BJ (cell line): ENCODE measurements at regions not wholly inside any gene's neighbourhood (a gene's known extent, or its start where the extent isn't known, plus 50 kb on each side); places are given as distances from the start of the nearest gene placed in this dataset.

Source experiments
- CTCF ChIA-PET: fragments of 350-600 bp; formaldehyde crosslinking; extraction: SDS; loops from one replicate; lab custom pipeline; 2021; ENCODE audit warnings: antibody characterized with exemption, inconsistent platforms; lab: Yijun Ruan, JAX
- POLR2A ChIA-PET: fragments of 300-600 bp; sonication (Branson Sonifier 250); formaldehyde crosslinking; extraction: SDS; loops from one replicate; lab custom pipeline; 2021; ENCODE audit warnings: antibody characterized with exemption; lab: Charles Lee
- DNase-seq: peaks from one replicate; pipeline ENCODE4 v3.0.0-alpha.2; 2011; ENCODE audit warnings: low read depth
- H3K27me3 ChIP-seq: 2 replicates; pipeline ENCODE4 v1.6.0; 2011; ENCODE audit warnings: low read length; ENCODE audit not compliant: control insufficient read depth, insufficient read depth
- H3K36me3 ChIP-seq: 2 replicates; pipeline ENCODE4 v1.5.1; 2011; ENCODE audit warnings: low read length; ENCODE audit not compliant: control insufficient read depth, insufficient read depth
- H3K4me3 ChIP-seq: 2 replicates; pipeline ENCODE4 v1.5.1; 2011; ENCODE audit warnings: low read depth, mild to moderate bottlenecking, control low read depth, low read length
- TF ChIP-seq, protein P1 (sequence below): IDR thresholded peaks from 2 replicates; pipeline ENCODE4 v1.5.1; 2011; ENCODE audit warnings: low read depth, mild to moderate bottlenecking, control low read depth, inconsistent platforms, low read length, moderate library complexity; ENCODE audit not compliant: insufficient read depth

DNA sequence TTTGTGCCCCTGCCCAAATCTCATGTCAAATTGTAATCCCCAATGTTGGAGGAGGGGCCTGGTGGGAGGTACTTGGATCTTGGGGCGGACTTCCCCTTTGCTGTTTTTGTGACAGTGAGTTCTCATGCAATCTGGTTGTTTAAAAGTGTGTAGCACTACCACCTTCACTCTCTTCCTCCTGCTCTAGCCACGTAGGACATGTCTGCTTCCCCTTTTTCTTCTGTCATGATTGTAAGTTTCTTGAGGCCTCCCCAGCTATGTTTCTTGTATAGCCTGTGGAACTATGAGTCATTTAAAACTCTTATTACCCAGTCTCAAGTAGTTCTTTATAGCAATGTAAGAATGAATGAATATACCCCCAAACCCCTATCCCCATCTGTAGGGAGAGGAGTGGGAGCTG lies 1013.7 kb upstream of the MAP3K7 start:
- no peak for DNase-seq
- Histone ChIP-seq H3K36me3 (no peaks in the 10 kb centered on the region), H3K27me3 (no peaks in the 10 kb centered on the region), H3K4me3 (no peak overlapping the region)
- CTCF ChIA-PET: no interaction called here
- TF ChIP-seq, protein P1, sequence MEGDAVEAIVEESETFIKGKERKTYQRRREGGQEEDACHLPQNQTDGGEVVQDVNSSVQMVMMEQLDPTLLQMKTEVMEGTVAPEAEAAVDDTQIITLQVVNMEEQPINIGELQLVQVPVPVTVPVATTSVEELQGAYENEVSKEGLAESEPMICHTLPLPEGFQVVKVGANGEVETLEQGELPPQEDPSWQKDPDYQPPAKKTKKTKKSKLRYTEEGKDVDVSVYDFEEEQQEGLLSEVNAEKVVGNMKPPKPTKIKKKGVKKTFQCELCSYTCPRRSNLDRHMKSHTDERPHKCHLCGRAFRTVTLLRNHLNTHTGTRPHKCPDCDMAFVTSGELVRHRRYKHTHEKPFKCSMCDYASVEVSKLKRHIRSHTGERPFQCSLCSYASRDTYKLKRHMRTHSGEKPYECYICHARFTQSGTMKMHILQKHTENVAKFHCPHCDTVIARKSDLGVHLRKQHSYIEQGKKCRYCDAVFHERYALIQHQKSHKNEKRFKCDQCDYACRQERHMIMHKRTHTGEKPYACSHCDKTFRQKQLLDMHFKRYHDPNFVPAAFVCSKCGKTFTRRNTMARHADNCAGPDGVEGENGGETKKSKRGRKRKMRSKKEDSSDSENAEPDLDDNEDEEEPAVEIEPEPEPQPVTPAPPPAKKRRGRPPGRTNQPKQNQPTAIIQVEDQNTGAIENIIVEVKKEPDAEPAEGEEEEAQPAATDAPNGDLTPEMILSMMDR: no peak
- POLR2A ChIA-PET: no interaction called here

DNA sequence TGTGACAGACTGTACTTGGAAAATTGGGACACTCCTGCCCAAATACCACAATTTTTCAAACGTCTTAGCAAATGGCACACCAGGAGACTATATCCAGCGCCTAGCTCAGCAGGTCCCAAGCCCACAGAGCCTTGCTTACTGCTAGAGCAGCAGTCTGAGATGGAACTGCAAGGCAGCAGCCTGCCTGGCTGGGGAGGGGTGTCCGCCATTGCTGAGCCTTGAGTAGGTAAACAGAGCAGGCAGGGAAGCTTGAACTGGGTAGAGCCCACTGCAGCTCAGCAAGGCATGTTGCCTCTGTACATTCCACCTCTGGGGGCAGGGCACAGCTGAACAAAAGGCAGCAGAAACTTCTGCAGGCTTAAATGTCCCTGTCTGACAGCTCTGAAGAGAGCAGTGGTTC lies 1003.3 kb upstream of the MAP3K7 start:
- ChIA-PET POLR2A (no interaction called here), CTCF (no interaction called here)
- TF ChIP-seq, protein P1: no peak
- no peaks in the 10 kb centered on the region for H3K27me3 ChIP-seq
- no peak overlapping the region for H3K4me3 ChIP-seq
- H3K36me3 ChIP-seq: no peaks in the 10 kb centered on the region
- no peak for DNase-seq

DNA sequence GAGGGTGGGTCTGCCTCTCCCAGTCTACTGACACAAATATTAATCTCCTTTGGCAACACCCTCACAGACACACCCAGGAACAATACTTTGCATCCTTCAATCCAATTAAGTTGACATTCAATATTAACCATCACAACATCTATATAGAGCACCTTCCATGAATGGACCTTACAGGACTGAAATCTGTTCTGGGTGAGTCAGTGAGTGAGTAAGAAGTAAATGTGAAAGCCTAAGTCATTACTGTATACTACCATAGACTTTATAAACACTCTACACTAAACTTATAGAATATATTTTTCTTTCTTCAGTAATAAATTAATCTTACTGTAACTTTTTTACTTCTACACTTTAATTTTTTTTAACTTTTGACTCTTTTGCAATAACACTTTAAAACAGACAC lies 993.8 kb upstream of the MAP3K7 start:
- TF ChIP-seq, protein P1: no peak
- Histone ChIP-seq H3K4me3 (no peak overlapping the region), H3K36me3 (no peaks in the 10 kb centered on the region), H3K27me3 (no peaks in the 10 kb centered on the region)
- no peak for DNase-seq
- ChIA-PET POLR2A (no interaction called here), CTCF (no interaction called here)

DNA sequence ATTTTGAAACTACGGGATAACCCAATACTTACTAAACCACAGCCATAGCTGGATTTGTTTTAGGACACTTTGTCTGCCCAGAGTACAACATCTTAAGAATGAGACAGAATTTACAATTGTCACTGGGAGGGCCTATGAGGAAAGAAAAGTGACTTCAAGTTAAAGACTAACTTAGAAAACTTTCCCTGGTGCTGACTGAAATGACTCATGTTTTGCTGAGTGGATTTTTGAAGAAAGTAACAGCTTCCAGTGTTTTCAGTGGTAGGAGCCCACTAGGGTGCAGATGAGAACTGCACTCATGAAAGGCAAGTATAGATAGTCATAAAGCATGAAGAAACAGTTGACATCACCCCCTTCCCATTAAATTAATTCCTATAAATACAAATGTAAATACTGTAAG lies 988.2 kb upstream of the MAP3K7 start:
- ChIA-PET POLR2A (no interaction called here), CTCF (no interaction called here)
- Histone ChIP-seq H3K4me3 (no peak overlapping the region), H3K27me3 (no peaks in the 10 kb centered on the region), H3K36me3 (no peaks in the 10 kb centered on the region)
- TF ChIP-seq, protein P1: no peak
- DNase-seq: no peak

DNA sequence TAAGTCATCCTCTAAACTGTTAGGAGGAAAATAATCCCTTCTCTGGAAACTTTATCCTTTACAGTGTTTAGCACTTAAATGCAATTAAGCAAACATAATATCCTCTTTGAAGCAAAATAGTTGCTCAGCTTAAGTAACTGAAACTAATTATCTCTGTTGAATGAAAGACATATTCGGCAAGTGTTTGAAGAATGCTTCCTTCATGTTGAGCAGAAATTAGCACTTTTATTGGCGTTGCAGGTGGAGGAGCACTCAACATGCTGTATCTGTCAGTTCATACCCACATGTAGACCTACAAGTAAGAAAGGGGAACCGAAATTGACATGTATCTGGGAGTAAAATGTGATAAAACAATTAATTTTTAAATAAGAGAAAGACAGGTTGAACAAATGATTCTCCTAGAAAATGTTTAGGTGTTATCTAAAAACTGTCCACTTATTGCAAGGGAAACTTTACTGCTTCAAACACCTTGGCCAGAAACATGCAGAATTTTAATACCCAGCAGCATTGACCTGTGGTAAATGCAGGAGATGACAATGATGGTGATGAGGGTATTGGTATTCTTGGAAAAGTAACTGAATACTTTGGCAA lies 987.0 kb upstream of the MAP3K7 start:
- TF ChIP-seq, protein P1: no peak
- Histone ChIP-seq H3K36me3 (no peaks in the 10 kb centered on the region), H3K27me3 (no peaks in the 10 kb centered on the region), H3K4me3 (no peak overlapping the region)
- DNase-seq: no peak
- ChIA-PET CTCF (no interaction called here), POLR2A (no interaction called here)
